ENCODE measurements at regions not wholly inside any gene's neighbourhood (a gene's known extent, or its start where the extent isn't known, plus 50 kb on each side); places are given as distances from the start of the nearest gene placed in this dataset.

DNA sequence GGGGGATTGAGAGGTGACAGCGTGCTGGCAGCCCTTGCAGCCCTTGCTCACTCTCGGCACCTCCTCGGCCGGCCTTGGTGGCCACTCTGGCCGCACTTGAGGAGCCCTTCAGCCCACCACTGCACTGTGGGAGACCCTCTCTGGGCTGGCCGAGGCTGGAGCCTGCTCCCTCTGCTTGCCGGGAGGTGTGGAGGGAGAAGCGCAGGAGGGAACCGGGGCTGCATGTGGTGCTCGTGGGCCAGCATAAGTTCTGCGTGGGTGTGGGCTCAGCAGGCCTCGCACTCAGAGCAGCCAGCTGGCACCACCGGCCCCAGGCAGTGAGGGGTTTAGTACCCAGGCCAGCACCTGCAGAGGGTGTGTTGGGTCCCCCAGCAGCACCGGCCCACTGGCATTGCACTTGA is 912.2 kb upstream of the ADGRB3 start:
- FAIRE-seq, result no peak

DNA sequence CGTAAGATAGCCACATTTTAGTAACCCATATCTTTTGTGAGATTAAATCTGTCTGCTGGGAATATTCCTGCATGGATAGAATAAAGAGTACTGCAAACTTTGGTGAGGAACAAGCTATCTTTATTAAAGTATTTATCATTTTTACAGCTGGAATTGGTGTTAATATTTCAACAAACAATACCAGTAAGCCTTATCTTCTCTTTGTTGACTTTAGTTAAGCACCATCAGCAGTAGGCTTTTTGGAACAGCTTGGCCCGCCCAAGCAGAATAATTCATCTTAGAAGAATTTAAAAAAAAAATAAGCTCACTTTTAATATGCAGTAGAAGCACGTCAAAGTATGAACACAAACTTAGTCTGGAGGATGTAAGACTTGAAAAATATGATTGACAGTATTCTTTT is 917.8 kb upstream of the ADGRB3 start:
- FAIRE-seq, result no peak

DNA sequence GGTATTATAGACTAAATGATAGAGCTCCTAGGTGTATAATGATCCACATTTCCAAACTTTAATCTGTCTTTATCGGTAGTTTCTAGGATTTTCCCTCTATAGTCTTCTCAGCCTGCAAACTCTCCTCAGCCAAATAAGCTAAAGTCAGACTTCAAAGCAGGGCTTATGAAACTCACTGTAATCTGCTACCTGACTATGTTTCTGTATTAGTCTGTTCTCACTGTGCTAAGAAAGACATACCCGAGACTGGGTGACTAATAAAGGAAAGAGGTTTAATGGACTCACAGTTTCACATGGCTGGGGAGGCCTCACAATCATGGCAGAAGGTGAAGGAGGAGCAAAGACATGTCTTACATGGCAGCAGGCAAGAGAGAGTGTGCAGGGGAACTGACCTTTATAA is 928.7 kb upstream of the ADGRB3 start:
- FAIRE-seq, result no peak

DNA sequence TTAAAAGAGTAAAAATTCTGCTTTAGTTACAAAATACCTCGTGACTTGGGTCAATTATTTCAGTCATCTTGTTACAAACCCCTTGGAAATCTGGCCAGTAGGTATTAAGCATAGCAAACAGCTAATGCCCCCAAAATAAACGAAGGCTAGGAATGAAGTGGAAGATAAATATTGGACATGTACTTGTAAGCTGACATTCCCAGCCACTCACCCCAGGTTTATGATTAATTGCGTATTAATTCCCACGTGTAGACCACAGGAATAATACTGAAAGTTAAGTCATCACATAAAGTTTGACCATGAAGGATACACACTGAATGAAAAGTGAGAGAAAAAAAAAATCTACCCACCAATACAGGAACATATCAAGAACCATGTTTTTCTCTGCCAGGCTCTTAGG is 936.5 kb upstream of the ADGRB3 start:
- no peak for FAIRE-seq

DNA sequence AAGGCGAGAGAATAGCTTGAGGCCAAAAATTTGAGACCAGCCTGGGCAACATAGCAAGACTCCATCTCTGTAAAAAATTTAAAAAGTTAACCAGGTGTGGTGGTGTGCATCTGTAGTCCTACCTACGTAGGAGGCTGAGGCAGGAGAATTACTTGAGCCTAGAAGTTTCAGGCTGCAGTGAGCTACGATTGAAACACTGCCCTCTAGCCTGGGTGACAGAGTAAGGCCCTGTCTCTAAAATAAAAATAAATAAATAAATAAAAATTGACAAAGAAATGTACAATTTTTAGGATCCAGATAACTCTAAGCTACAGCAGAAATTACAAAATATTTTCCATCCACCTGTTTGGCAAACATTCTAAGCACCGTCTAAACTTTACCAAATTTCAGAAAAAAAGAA is 941.0 kb upstream of the ADGRB3 start:
- FAIRE-seq, result no peak

DNA sequence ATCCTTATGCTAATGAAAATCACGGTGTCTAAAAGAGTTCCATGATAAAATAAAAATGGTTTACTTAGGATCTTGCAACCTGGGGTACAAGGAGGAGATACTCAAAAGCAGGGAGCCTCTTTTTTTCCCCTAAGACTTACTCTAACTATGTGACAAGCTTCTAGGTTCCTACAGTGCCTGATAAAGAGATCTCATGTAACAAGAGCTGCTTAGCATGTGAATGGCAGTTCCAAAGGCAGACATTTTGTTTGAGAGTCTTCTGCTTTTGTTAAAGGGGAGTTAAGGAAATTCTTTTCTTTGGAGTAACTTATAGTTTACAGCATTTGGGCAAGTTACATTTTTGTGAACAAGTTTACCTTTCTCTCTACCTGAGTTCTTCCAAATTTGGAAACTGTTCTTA is 945.8 kb upstream of the ADGRB3 start:
- FAIRE-seq, result no peak

DNA sequence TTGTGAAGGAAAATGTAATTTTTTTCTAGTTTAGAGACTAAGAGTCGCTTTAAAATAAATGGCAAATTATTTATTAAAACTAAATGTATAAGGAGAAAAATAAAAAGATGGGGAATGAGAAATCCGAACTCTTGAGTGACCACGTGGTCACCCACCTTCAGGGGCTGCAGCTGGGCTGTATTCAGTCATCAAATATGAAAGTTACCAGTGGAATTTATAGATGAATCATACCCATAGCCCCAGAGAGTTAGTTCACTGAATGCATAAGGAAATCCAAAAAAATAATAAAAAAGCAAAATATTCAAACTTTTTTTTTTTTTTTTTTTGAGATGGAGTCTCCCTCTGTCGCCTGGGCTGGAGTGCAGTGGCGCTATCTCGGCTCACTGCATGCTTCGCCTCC is 947.7 kb upstream of the ADGRB3 start:
- FAIRE-seq, result no peak

DNA sequence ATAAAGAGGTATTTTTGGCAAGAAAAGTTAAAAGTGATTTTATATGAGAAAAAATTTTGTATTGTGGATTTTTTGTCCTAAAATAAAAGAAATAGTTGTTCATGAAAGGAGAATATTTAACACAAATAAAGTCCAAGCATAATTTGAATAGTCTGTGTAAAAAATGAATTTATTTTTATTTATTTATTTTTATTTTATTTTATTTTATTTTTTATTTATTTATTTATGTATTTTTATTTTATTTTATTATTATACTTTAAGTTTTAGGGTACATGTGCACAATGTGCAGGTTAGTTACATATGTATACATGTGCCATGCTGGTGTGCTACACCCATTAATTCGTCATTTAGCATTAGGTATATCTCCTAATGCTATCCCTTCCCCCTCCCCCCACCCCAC is 948.9 kb upstream of the ADGRB3 start:
- peak; percentile 10 for FAIRE-seq

DNA sequence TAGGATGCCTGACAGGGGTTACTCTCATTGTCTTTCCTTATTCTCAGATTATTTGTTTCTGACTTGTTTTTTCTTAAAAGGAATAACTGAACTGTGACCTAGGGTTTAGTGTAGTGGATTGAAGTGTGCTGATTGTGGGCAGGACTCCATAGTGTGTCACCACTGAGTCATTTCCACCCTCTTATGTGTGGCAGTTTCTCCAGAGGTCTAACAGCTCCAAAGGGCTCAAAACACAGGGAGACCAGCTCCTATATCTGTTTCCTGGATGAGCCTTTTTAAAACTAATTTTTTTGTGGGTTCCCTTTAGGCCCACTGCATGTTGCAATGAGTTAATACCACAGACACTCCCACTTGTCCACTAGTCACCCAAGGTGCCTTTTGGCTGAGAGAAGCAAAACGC is 951.1 kb upstream of the ADGRB3 start:
- no peak for FAIRE-seq

DNA sequence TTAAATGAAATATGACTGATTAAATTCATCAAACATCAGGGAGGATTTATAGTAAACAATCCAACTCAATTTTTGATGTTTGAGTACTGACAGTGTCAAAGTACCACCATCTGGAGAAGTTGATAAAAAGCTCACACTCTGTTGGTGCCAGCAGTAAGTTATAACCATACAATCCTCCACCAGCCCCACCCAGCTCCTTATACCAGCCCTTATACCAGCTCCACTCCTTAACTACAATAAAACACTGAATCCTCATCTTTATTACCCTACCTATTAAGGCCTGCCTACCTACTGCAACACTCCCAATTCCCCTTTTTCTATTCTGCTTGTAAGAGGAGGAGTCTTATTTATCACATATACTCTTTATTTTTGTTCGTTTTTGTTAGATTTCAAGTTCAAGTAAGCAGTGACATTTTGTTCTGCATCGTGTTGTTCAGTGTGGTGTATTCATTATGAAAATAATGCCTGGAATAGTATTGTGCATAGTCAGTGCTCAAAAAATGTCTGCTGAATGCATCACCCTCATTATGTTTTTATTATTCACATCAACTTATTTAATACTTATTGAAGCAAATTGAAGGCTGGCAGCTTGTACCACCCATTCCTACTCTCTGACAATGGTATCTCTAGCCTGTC is 954.7 kb upstream of the ADGRB3 start:
- no peak for FAIRE-seq

DNA sequence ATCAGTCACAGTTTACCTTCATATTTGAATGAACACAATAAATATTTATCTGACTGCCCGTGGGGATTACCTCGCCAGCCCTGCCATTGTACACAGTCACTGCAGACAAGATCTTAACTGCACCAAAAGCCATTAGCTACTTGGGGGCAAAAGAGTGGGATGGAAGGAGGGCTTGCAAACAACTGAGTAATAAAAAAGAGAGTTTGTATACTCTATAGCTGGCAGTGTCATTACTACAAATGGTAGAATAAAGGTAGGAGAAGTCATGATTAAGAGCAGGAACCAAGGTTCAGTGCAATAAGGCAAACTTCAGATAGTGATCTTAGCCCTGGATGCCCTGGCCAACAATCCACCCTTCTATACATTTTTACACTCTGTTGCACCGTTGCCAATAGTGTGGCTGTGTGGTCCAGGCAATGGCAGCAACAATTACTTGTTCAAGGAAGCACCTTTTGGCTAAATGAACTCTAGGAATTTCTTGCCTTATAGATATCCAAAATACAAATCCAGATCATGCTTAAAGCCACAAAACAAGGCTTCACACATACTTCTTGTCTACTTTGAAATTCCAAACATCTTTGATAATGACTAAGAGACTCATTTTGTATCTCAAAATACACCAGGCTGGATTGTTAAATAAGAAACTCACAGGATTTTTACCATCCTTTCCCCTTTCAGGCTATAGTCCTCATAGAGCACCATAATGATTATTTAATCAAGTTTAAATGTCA is 955.4 kb upstream of the ADGRB3 start:
- no peak for FAIRE-seq

DNA sequence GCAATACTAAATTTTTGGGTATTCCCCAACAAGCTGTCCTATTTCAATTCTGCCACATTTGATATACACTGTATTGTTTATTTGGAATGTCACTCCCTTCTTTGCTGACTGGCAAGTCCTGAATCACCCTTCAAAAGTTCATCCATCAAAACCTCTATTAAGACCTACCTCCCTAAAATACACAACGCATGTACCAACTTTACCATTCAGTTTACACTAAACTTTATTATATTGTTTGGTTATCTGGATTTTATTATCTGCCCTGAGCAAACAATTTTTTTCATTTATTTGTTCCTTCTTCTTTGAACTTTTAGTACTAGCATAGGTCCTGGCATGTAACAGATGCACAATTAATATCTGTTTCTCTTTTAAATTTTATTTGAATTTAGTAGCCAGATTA is 958.2 kb upstream of the ADGRB3 start:
- FAIRE-seq, result no peak

DNA sequence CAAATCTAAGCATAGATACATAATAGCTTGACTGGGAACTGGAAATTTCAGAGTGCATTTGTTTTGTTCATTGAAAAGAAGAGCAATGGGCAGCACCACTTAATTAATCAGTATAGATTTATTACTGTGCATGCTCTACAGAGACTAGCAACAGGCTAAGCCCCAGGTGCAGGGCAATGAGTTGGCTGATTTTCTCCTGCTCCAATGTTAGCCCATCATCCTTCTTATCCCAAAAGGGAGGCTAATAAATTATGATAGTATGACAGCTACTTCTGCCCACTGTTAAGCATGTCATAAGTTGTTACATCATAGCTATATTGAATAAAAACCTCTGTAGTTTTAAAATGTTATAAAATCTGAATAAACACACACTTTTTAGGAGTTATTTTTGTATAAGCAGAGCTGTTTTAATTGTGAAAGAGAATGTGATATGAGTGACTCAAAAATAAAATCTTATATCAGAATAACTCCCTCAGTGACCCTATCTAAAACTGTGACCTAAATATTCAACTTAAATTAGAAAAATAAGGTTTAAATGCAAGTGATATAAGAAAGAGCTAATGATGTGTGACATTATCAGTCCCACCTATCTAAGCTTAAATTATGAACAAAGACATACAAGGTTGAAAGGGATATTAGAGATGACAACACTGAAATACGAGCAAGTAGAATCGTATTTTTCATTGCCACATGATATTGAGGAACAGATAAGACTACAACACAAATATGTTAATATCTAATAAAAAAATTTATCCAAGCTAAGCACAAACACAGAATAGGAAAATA is 967.3 kb upstream of the ADGRB3 start:
- no peak for FAIRE-seq

DNA sequence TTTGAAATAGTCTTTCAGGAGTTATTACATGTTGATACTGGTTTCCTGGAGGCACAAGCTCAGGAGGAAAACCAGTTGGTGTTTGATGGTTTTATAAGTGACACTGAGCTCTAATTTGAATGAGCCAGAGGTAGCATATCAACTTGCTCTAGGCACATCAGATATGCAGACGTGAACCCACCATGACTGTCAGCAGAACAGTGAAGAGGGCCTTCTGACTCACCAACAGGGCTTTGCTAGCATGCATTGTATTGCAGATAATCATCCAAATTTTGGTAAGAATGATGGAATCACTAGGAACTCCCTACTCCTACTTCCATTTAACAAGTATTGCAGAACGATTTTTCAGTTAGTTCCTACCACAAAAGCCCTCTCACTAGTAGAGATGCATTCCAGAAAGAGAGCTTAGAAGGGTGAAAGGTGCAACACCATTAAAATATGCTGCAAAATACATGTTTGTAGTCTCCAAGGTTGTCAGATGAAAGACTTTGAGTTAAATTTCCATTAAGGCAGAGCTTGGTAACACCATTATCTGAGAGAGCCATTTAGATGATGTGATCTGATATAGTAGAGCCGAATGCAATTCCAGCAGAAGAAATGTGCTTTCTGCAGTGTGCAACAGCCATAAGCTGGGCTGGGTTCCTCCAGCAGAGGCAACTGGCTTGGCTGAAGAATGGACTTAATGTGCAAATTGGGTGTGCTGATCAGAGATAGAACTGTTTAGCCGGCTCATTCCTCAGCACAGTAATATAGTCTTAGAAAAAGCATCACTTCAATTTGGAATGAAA is 968.7 kb upstream of the ADGRB3 start:
- no peak for FAIRE-seq

DNA sequence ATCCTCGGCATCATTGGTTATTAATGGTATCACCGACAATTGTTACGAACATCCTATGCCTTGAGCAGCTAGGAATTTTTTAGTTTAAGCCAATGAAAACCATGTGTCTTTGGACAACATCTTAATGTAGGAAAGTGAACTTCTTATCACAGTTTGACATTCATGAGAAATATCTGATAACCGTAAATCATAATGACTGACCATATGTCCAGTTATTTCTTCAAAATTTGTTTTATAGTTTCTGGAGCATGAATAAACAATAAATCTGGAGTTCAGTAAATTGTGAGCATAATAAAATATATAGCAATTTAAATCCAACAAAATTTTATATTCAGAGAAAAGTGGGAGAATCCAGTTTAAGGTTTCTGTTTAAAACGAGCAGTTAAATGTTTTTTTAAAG is 970.1 kb upstream of the ADGRB3 start:
- no peak for FAIRE-seq

DNA sequence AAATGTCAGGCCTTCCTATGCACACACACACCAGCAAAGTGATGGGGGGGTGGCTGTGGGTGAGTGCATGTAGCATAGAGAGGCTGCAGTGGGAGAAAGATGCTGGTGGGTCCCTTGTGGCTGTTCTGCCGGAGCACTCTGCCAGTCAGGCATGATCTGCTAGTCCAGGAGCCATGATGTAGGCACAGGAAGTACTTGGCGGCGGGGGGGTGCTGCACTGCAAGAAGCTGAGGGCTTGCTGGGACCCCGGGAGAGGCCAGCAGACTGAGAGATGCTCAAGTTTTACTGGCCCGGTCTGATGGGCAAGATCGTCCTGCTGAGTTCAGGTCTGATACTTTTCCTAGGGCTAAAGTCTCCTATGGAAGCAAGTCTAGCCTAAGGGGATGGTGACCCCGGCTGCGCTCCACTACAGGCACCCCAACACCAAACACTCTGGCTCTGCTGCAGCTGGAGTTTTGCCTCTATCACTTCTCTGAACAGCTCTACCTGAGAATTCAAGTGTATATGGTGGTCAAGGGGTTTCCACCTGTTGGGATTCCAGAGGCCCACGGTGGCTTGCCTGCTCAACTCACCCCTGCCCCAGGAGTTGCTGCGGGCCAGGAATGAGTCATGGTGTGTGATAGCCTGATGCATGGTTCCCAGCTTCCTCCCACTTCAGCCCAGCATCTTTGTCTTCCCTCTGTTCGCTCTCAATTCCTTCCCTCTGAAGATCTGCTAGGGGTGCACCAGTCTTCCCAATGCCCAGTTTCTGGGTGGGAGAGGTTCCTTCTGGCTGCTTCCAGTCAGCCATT is 971.8 kb upstream of the ADGRB3 start:
- no peak for FAIRE-seq

DNA sequence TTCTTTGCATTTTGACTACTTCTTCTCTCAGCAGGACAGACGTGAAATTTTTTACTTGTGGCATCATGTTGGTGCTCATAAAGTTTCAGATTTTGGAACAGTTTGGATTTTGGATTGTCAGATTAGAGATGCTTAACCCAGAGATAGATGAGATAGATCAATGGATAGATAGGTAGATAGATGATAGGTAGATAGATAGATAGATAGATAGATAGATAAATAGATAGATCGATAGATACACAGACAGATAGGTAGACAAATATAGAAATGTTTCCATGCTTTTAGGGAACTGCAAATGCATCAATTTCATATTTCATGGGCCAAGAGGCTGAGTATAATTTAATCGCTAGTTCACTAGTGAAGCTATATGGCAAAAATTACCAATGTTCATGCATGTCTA is 981.5 kb upstream of the ADGRB3 start:
- FAIRE-seq, result no peak

DNA sequence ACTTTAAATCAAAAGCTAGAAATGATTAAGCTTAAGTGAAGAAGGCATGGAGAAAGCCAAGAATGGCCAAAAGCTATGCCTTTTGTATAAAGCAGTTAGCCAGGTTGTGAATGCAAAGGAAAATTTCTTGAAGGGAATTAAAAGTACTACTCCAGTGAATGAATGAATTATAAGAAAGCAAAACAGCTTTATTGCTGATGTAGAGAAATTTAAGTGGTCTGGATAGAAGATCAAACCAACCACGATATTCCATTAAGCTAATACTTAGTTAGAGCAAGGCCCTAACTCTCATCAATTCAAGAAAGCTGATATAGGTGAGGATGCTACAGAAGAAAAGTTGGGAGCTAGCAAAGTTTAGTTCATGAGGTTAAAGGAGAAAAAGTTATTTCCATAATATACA is 988.5 kb upstream of the ADGRB3 start:
- no peak for FAIRE-seq

DNA sequence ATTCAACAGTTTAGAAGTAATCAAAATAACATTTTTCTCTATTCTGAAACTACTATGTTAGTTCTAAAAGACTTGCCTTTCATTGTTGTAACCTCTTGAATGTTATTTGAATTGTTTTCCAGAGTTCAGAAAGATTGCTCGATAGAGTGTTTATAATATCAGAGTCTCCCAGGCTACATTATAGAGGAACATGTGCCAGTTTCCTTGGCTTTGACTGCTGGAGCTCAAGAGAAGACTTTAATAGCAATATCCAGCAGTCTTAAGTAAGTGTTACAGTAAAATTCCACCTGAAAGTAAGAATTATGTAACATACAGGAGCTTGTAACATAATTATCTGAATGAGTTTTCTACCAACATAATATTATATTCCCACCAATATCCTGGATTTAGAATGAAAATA is 991.8 kb upstream of the ADGRB3 start:
- FAIRE-seq, result no peak

DNA sequence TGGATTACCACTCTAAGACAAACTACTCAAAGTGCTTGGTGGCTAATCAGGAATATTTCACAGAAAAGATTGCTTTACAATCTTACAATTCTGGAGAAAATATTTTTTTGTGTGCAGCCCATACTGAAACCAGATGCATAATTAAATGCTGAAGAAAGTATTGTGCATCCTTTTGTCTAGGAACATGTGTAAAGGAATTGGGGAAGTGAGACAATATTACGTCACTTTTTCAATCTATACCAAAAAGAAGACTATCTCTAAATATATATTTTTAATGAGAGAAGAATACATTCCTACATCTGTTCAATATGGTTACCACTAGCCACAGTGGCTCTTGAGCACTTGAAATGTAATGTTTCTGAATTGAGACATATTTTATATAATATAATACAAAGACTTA is 992.5 kb upstream of the ADGRB3 start:
- FAIRE-seq, result no peak

DNA sequence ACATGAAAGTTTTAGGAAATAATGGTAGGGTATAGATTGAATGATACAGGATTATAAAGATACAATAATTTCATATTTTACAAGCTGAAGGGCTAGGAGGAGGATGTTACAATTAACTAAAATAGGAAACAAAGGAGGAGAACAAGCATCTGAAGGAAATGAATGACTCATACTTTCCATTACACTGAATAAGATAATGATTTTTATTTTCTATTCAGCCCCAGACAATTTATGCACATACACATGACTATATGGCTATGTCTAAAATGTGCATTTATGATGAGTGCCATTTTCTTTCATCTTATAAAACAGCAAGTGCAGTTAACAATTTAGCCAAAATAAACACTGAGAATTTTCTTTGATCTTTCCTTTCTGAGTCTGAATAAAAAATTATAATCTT is 994.6 kb upstream of the ADGRB3 start:
- no peak for FAIRE-seq

DNA sequence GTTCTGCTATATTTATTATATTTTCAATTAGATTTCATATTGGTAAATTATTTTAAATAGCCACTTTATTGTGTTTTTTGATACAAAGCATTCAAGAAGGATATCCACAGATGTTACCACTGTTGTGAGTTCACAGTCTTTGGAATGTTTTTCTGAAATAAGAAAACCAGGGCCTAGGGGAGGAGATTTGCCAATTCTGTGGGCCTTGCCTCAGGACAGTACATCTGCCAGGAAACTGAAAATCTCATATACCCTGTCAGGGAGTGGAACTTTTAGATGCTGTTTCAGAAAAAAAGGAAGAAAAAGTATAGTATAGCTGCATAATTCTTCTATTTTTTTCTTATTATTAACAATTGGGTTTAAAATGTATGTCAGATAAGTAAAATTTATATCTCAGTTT is 995.9 kb upstream of the ADGRB3 start:
- FAIRE-seq, result no peak

DNA sequence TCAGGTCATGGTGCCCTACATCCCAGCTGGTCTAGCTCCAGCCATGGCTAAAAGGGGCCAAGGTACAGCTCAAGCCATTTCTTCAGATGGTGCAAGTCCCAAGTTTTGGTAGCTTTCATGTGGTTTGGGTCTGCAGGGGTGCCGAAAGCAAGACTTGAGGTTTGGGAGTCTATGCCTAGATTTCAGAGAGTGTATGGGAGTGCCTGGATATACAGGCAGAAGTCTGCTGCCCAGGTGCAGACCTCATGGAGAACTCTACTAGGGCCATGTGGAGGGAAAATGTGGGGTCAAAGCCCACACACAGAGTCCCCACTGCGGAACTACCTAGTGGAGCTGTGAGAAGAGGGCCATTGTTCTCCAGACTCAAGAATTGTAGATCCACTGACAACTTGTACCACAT is 1000.9 kb upstream of the ADGRB3 start:
- FAIRE-seq, result no peak
